Bronchial epithelial cell (primary cell): ENCODE measurements at regions not wholly inside any gene's neighbourhood (a gene's known extent, or its start where the extent isn't known, plus 50 kb on each side); places are given as distances from the start of the nearest gene placed in this dataset.
"Not testable (repeated sequence)": the region's sequence is repeated elsewhere in the genome, so short reads cannot be mapped to it uniquely, and the experiment has no call there.

Experiments
- DNase-seq: peaks from one replicate; pipeline ENCODE4 v3.0.0-alpha.2; 2010; ENCODE audit warnings: low read depth
- FAIRE-seq: peaks from 2 replicates; lab custom pipeline; 2011; peaks lifted over from hg19 to GRCh38; lab: Jason Lieb, UNC
- H3K27me3 ChIP-seq: 2 replicates; pipeline ENCODE4 v1.5.1; 2011; ENCODE audit warnings: low read length; ENCODE audit not compliant: control insufficient read depth, insufficient read depth
- H3K36me3 ChIP-seq: 2 replicates; pipeline ENCODE4 v1.5.1; 2011; ENCODE audit warnings: low read length; ENCODE audit not compliant: control insufficient read depth, insufficient read depth
- H3K4me3 ChIP-seq: 2 replicates; pipeline ENCODE4 v1.5.1; 2011; ENCODE audit warnings: mild to moderate bottlenecking, low read depth, low read length, control low read depth
- CTCF ChIP-seq: IDR thresholded peaks from 2 replicates; pipeline ENCODE4 v1.5.1; 2011; ENCODE audit warnings: mild to moderate bottlenecking, moderate library complexity, low read length, control low read depth, inconsistent platforms; ENCODE audit not compliant: insufficient read depth, severe bottlenecking

- no peak for TF ChIP-seq CTCF
- Histone ChIP-seq H3K4me3 (no peak overlapping the region), H3K36me3 (no peaks in the 10 kb centered on the region), H3K27me3 (no peaks in the 10 kb centered on the region)
- FAIRE-seq (no peak), DNase-seq (no peak)
These were observed 81.0 kb upstream of the ETV3 start for GRCh38 chr1:157219182-157219581.

DNA sequence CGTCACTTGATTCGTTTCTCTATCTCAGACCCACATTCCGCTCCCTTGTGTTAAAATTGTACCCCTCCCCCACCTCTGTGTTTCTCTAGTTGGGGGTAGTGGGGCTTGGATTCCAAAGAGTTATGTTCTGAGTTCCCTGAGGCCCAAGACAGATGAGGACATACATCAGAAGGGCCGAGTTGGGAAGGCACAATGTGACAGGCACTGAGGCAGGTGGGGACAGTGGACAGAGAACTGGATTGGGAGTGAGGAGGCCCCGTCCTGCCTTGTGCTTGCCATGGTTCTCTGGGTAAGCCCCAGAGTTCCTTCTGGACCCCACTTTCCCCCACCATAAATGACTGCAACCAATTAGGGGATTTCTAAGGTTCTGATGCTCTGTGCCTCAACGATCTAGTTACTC lies 80.5 kb upstream of the ETV3 start:
- no peak overlapping the region for H3K4me3 ChIP-seq
- no peak for DNase-seq
- no peak for FAIRE-seq
- no peak for TF ChIP-seq CTCF
- no peaks in the 10 kb centered on the region for H3K27me3 ChIP-seq
- H3K36me3 ChIP-seq = no peaks in the 10 kb centered on the region

- no peak for TF ChIP-seq CTCF
- DNase-seq (no peak), FAIRE-seq (peak; percentile 23)
- Histone ChIP-seq H3K27me3 (no peaks in the 10 kb centered on the region), H3K4me3 (no peak overlapping the region), H3K36me3 (no peaks in the 10 kb centered on the region)
These were observed 79.3 kb upstream of the ETV3 start for GRCh38 chr1:157217486-157217885.

DNA sequence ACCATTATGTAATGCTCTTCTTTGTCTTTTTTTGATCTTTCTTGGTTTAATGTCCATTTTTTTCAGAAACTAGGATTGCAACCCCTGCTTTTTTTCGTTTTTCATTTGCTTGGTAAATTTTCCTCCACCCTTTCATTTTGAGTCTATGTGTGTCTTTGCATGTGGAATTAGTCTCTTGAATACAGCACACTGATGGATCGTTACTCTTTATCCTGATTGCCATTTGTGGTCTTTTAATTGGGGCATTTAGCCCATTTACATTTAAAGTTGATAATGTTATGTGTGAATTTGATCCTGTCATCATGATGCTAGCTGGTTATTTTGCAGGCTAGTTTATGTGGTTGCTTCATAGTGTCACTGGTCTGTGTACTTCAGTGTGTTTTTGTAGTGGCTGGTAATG lies 75.6 kb upstream of the ETV3 start:
- Histone ChIP-seq H3K4me3 (no peak overlapping the region), H3K27me3 (no peaks in the 10 kb centered on the region), H3K36me3 (no peaks in the 10 kb centered on the region)
- TF ChIP-seq CTCF = no peak
- DNase-seq = no peak
- FAIRE-seq = no peak

DNA sequence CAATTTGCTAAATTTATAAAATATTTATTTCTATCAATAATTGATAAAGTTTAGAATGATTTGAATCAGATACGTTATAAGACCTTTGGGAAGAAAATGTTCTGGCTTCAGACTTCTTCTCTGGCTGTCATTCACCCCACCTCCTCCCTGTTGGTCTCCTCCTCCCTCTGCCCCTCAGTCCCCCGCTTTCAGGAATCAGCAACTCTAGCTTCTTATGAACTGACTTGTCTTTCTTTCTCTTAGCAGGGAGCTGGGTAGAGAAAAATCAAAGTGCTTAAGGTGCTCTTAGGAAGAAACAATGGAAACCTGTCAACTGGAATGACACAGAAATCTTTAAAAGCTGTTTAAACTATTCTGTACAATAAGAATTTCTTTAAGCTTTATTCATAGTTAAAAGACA lies 71.3 kb upstream of the ETV3 start:
- FAIRE-seq = no peak
- Histone ChIP-seq H3K27me3 (no peaks in the 10 kb centered on the region), H3K36me3 (no peaks in the 10 kb centered on the region), H3K4me3 (no peak overlapping the region)
- no peak for DNase-seq
- no peak for TF ChIP-seq CTCF

DNA sequence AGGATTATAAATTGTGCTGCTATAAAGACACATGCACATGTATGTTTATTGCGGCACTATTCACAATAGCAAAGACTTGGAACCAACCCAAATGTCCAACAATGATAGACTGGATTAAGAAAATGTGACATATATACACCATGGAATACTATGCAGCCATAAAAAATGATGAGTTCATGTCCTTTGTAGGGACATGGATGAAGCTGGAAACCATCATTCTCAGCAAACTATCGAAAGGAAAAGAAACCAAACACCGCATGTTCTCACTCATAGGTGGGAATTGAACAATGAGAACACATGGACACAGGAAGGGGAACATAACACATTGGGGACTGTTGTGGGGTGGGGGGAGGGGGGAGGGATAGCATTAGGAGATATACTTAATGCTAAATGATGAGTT lies 67.8 kb upstream of the ETV3 start:
- not testable (repeated sequence) for DNase-seq, H3K36me3 ChIP-seq, H3K4me3 ChIP-seq, FAIRE-seq, H3K27me3 ChIP-seq
